Karpas-422 (cell line): ENCODE measurements at regions not wholly inside any gene's neighbourhood (a gene's known extent, or its start where the extent isn't known, plus 50 kb on each side); places are given as distances from the start of the nearest gene placed in this dataset.

ENCODE experiments used
- DNase-seq: peaks from one replicate; pipeline ENCODE4 v3.0.0-alpha.2; 2015
- H2AFZ ChIP-seq: fragments of 200-600 bp; sonication (generic); 2 replicates; pipeline ENCODE4 v1.6.1; 2014; ENCODE audit warnings: antibody characterized with exemption, low read length, mixed read lengths
- H3K27ac ChIP-seq: fragments of 200-600 bp; sonication (generic); 2 replicates; pipeline ENCODE4 v1.5.1; 2014; ENCODE audit warnings: mild to moderate bottlenecking, low read length, moderate library complexity
- H3K27me3 ChIP-seq: fragments of 200-600 bp; sonication (generic); 2 replicates; pipeline ENCODE4 v1.6.1; 2014; ENCODE audit warnings: low read length, mixed read lengths
- H3K36me3 ChIP-seq: fragments of 200-600 bp; sonication (generic); 2 replicates; pipeline ENCODE4 v1.6.1; 2014; ENCODE audit warnings: low read length, mixed read lengths; ENCODE audit not compliant: insufficient read depth
- H3K4me1 ChIP-seq: fragments of 200-600 bp; sonication (generic); 2 replicates; pipeline ENCODE4 v1.6.1; 2014; ENCODE audit warnings: mild to moderate bottlenecking, low read length, mixed read lengths
- H3K4me2 ChIP-seq: fragments of 200-600 bp; sonication (generic); 2 replicates; pipeline ENCODE4 v1.6.1; 2014; ENCODE audit warnings: low read length, low read depth, mild to moderate bottlenecking; ENCODE audit not compliant: poor library complexity, severe bottlenecking
- H3K4me3 ChIP-seq: fragments of 200-600 bp; sonication (generic); 2 replicates; pipeline ENCODE4 v1.5.1; 2014; ENCODE audit warnings: mild to moderate bottlenecking, antibody characterized with exemption, low read length, mixed read lengths
- H3K79me2 ChIP-seq: fragments of 200-600 bp; sonication (generic); 2 replicates; pipeline ENCODE4 v1.6.1; 2014; ENCODE audit warnings: mild to moderate bottlenecking, low read length, mixed read lengths
- H3K9ac ChIP-seq: fragments of 200-600 bp; sonication (generic); 2 replicates; pipeline ENCODE4 v1.6.0; 2014; ENCODE audit warnings: low read length
- H3K9me2 ChIP-seq: fragments of 200-600 bp; sonication (generic), shearing (Covaris generic); replicated peaks from 2 replicates; pipeline ENCODE4 v1.6.0; 2014; ENCODE audit warnings: mild to moderate bottlenecking, low read length, moderate library complexity; ENCODE audit not compliant: insufficient read depth
- H3K9me3 ChIP-seq: fragments of 300-700, 200-600 bp; sonication (generic); 2 replicates; pipeline ENCODE4 v1.6.1; 2014; ENCODE audit warnings: low read length, mixed read lengths
- H4K20me1 ChIP-seq: fragments of 200-600 bp; sonication (generic); 2 replicates; pipeline ENCODE4 v1.6.1; 2014; ENCODE audit warnings: mild to moderate bottlenecking, antibody characterized with exemption, low read length, low read depth; ENCODE audit not compliant: insufficient read depth

GRCh38 chr15:62452026-62452425, 286.9 kb upstream of the C2CD4B start:
- no peaks in the 10 kb centered on the region for H3K36me3 ChIP-seq
- H3K9me3 ChIP-seq = no peaks in the 10 kb centered on the region
- no peak overlapping the region for H3K4me3 ChIP-seq
- H3K27me3 ChIP-seq = no peaks in the 10 kb centered on the region
- no peaks in the 10 kb centered on the region for H3K79me2 ChIP-seq
- H2AFZ ChIP-seq = no peak overlapping the region
- no peak overlapping the region for H3K4me2 ChIP-seq
- no peak overlapping the region for H3K9ac ChIP-seq
- H3K4me1 ChIP-seq = no peaks in the 10 kb centered on the region
- no peaks in the 10 kb centered on the region for H4K20me1 ChIP-seq
- H3K27ac ChIP-seq = no peak overlapping the region
- no peaks in the 10 kb centered on the region for H3K9me2 ChIP-seq
- no peak for DNase-seq

GRCh38 chr15:62452667-62453066, 287.6 kb upstream of the C2CD4B start:
- no peaks in the 10 kb centered on the region for H3K79me2 ChIP-seq
- H2AFZ ChIP-seq = no peak overlapping the region
- H3K36me3 ChIP-seq = no peaks in the 10 kb centered on the region
- H3K9me2 ChIP-seq = no peaks in the 10 kb centered on the region
- no peaks in the 10 kb centered on the region for H3K4me1 ChIP-seq
- no peaks in the 10 kb centered on the region for H3K9me3 ChIP-seq
- H4K20me1 ChIP-seq = no peaks in the 10 kb centered on the region; the same call in 1 of the 2 replicates
- no peak overlapping the region for H3K4me2 ChIP-seq
- no peaks in the 10 kb centered on the region for H3K27me3 ChIP-seq
- no peak overlapping the region for H3K27ac ChIP-seq
- H3K4me3 ChIP-seq = no peak overlapping the region
- DNase-seq = no peak
- H3K9ac ChIP-seq = no peak overlapping the region

GRCh38 chr15:62453375-62453774, 288.3 kb upstream of the C2CD4B start:
- Histone ChIP-seq H3K9me3 (no peaks in the 10 kb centered on the region), H3K4me2 (no peak overlapping the region), H3K36me3 (no peaks in the 10 kb centered on the region), H3K9ac (no peak overlapping the region), H3K9me2 (no peaks in the 10 kb centered on the region), H3K27ac (no peak overlapping the region), H2AFZ (no peak overlapping the region), H4K20me1 (no peaks in the 10 kb centered on the region; the same call in 1 of the 2 replicates), H3K27me3 (no peaks in the 10 kb centered on the region), H3K4me3 (no peak overlapping the region), H3K4me1 (no peaks in the 10 kb centered on the region), H3K79me2 (no peaks in the 10 kb centered on the region)
- DNase-seq = no peak

DNA sequence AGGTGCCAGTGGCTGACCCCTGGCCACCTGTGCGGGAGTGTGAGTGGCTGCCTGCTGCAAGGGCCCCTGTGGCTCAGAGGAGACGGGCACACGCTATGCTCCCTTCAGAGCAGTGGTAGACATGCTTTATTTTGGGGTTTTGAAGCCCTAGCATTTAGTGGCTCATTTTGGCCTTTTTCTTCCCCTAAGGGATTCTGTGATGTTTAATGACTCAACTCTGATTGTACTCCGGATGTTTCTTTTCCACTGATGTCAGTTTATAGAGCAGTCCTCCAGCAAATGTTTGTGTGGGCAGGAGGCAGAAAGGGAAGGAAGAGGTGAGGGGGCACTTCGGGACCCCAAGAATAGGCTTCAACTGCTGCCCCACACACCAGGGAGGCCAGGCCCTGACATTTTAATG, 288.9 kb upstream of the C2CD4B start:
- Histone ChIP-seq H3K9me2 (no peaks in the 10 kb centered on the region), H3K79me2 (no peaks in the 10 kb centered on the region), H2AFZ (no peak overlapping the region), H3K36me3 (no peaks in the 10 kb centered on the region), H3K4me2 (no peak overlapping the region), H3K4me1 (no peaks in the 10 kb centered on the region), H3K27ac (no peak overlapping the region), H3K9ac (no peak overlapping the region), H3K4me3 (no peak overlapping the region), H4K20me1 (no peaks in the 10 kb centered on the region; the same call in 1 of the 2 replicates), H3K27me3 (no peaks in the 10 kb centered on the region), H3K9me3 (no peaks in the 10 kb centered on the region)
- DNase-seq = no peak

GRCh38 chr15:62454567-62455172, 289.6 kb upstream of the C2CD4B start:
- Histone ChIP-seq H3K79me2 (no peaks in the 10 kb centered on the region), H3K4me2 (no peak overlapping the region), H3K36me3 (no peaks in the 10 kb centered on the region), H3K27me3 (no peaks in the 10 kb centered on the region), H2AFZ (no peak overlapping the region), H3K9me3 (no peaks in the 10 kb centered on the region), H3K27ac (no peak overlapping the region), H3K9me2 (no peaks in the 10 kb centered on the region), H3K9ac (no peak overlapping the region), H3K4me3 (no peak overlapping the region), H3K4me1 (no peaks in the 10 kb centered on the region), H4K20me1 (no peaks in the 10 kb centered on the region; the same call in 1 of the 2 replicates)
- no peak for DNase-seq

- H3K4me2 ChIP-seq = no peak overlapping the region
- no peak overlapping the region for H3K9ac ChIP-seq
- no peak overlapping the region for H3K27ac ChIP-seq
- no peaks in the 10 kb centered on the region for H3K27me3 ChIP-seq
- no peaks in the 10 kb centered on the region for H3K9me3 ChIP-seq
- H3K36me3 ChIP-seq = no peaks in the 10 kb centered on the region
- no peaks in the 10 kb centered on the region for H3K9me2 ChIP-seq
- no peaks in the 10 kb centered on the region for H3K79me2 ChIP-seq
- DNase-seq = no peak
- no peak overlapping the region for H2AFZ ChIP-seq
- no peaks in the 10 kb centered on the region for H3K4me1 ChIP-seq
- H4K20me1 ChIP-seq = no peaks in the 10 kb centered on the region; the same call in 1 of the 2 replicates
- no peak overlapping the region for H3K4me3 ChIP-seq
These were observed 290.4 kb upstream of the C2CD4B start for GRCh38 chr15:62455441-62455921.

GRCh38 chr15:62456011-62456920, 291.2 kb upstream of the C2CD4B start:
- Histone ChIP-seq H2AFZ (no peak overlapping the region), H3K27me3 (no peaks in the 10 kb centered on the region), H3K4me1 (no peaks in the 10 kb centered on the region), H3K9me3 (no peaks in the 10 kb centered on the region), H4K20me1 (no peaks in the 10 kb centered on the region; the same call in 1 of the 2 replicates), H3K36me3 (no peaks in the 10 kb centered on the region), H3K27ac (no peak overlapping the region), H3K4me2 (no peak overlapping the region), H3K4me3 (no peak overlapping the region), H3K79me2 (no peaks in the 10 kb centered on the region), H3K9me2 (no peaks in the 10 kb centered on the region), H3K9ac (no peak overlapping the region)
- DNase-seq = no peak

DNA sequence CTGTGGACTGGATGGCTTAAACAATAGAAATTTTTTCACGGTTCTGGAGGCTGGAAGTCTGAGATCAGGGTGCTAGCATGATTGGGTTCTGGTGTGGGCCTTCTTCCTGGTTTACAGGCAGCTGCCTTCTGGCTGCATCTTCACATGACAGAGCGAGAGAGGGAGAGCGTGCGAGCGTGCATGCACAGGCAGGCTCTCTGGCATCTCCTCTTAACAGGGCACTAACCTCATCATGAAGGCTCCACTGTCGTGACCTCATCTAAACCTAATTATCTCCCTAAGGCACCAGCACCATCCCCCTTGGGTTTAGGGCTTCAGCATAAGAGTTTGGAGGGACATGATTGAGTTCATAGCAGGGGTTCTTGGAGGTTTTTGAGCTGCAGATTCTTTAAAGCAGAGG, 292.0 kb upstream of the C2CD4B start:
- Histone ChIP-seq H2AFZ (no peak overlapping the region), H3K9me2 (no peaks in the 10 kb centered on the region), H3K4me3 (no peak overlapping the region), H3K9me3 (no peaks in the 10 kb centered on the region), H3K27me3 (no peaks in the 10 kb centered on the region), H3K27ac (no peak overlapping the region), H3K4me1 (no peaks in the 10 kb centered on the region), H3K4me2 (no peak overlapping the region), H4K20me1 (no peaks in the 10 kb centered on the region; the same call in 1 of the 2 replicates), H3K9ac (no peak overlapping the region), H3K36me3 (no peaks in the 10 kb centered on the region), H3K79me2 (no peaks in the 10 kb centered on the region)
- no peak for DNase-seq
